Ishikawa (cell line): ENCODE measurements at regions not wholly inside any gene's neighbourhood (a gene's known extent, or its start where the extent isn't known, plus 50 kb on each side); places are given as distances from the start of the nearest gene placed in this dataset.

ENCODE experiments used
- CEBPB ChIP-seq: IDR thresholded peaks from 2 replicates; pipeline ENCODE4 v1.6.1; 2012
- CREB1 ChIP-seq: IDR thresholded peaks from 2 replicates; pipeline ENCODE4 v1.6.1; 2012; ENCODE audit warnings: low read depth
- EGR1 ChIP-seq: IDR thresholded peaks from 2 replicates; pipeline ENCODE4 v1.6.1; 2012
- EP300 ChIP-seq: IDR thresholded peaks from 2 replicates; pipeline ENCODE4 v1.6.1; 2012; ENCODE audit warnings: borderline replicate concordance
- FOXM1 ChIP-seq: IDR thresholded peaks from 2 replicates; pipeline ENCODE4 v1.6.1; 2012; ENCODE audit warnings: low read depth, borderline replicate concordance
- NFIC ChIP-seq: IDR thresholded peaks from 2 replicates; pipeline ENCODE4 v1.6.1; 2012
- RAD21 ChIP-seq: IDR thresholded peaks from 2 replicates; pipeline ENCODE4 v1.6.1; 2012; ENCODE audit warnings: low read depth
- TAF1 ChIP-seq: IDR thresholded peaks from 2 replicates; pipeline ENCODE4 v1.6.1; 2012; ENCODE audit warnings: low read depth, mild to moderate bottlenecking
- TCF12 ChIP-seq: IDR thresholded peaks from 2 replicates; pipeline ENCODE4 v1.6.1; 2012; ENCODE audit warnings: low read depth
- TEAD4 ChIP-seq: IDR thresholded peaks from 2 replicates; pipeline ENCODE4 v1.6.1; 2012
- YY1 ChIP-seq: IDR thresholded peaks from 2 replicates; pipeline ENCODE4 v1.6.1; 2012; ENCODE audit warnings: low read depth
- ZBTB7A ChIP-seq: IDR thresholded peaks from 2 replicates; pipeline ENCODE4 v1.6.1; 2012; ENCODE audit warnings: low read depth
- TF ChIP-seq, protein P1 (sequence below): IDR thresholded peaks from 2 replicates; pipeline ENCODE4 v1.6.1; 2012
- TF ChIP-seq, protein P2 (sequence below): IDR thresholded peaks from 2 replicates; pipeline ENCODE4 v1.6.1; 2012
- TF ChIP-seq, protein P3 (sequence below): IDR thresholded peaks from 2 replicates; pipeline ENCODE4 v1.6.1; 2012; ENCODE audit warnings: low read depth, mild to moderate bottlenecking

DNA sequence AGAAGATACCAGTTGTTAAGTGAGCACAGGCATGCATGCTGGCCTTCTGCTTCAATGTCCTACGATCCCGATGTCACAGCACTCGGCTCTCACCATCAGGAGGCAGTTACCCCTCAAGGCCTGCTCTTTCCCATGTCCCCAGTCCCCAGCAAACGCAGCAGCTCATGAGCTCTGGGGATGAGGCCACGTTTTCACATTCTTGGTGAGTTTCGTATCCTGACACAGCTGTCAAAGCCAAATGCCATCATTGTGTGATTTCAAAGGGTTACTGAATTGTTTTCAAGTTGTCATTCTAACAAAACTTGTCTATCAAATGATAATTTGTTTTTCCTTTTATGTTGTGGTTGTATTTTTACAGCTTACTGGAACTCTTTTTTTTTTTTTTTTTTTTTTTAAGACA lies 226.9 kb upstream of the KCNG1 start:
- TF ChIP-seq FOXM1 (no peak), EP300 (no peak), EGR1 (no peak), TAF1 (no peak), NFIC (no peak), TCF12 (no peak), ZBTB7A (no peak), YY1 (no peak), CEBPB (no peak), RAD21 (no peak), CREB1 (no peak), TEAD4 (no peak)
- TF ChIP-seq, protein P1, sequence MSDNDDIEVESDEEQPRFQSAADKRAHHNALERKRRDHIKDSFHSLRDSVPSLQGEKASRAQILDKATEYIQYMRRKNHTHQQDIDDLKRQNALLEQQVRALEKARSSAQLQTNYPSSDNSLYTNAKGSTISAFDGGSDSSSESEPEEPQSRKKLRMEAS = no peak
- TF ChIP-seq, protein P2, sequence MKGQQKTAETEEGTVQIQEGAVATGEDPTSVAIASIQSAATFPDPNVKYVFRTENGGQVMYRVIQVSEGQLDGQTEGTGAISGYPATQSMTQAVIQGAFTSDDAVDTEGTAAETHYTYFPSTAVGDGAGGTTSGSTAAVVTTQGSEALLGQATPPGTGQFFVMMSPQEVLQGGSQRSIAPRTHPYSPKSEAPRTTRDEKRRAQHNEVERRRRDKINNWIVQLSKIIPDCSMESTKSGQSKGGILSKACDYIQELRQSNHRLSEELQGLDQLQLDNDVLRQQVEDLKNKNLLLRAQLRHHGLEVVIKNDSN = no peak
- TF ChIP-seq, protein P3, sequence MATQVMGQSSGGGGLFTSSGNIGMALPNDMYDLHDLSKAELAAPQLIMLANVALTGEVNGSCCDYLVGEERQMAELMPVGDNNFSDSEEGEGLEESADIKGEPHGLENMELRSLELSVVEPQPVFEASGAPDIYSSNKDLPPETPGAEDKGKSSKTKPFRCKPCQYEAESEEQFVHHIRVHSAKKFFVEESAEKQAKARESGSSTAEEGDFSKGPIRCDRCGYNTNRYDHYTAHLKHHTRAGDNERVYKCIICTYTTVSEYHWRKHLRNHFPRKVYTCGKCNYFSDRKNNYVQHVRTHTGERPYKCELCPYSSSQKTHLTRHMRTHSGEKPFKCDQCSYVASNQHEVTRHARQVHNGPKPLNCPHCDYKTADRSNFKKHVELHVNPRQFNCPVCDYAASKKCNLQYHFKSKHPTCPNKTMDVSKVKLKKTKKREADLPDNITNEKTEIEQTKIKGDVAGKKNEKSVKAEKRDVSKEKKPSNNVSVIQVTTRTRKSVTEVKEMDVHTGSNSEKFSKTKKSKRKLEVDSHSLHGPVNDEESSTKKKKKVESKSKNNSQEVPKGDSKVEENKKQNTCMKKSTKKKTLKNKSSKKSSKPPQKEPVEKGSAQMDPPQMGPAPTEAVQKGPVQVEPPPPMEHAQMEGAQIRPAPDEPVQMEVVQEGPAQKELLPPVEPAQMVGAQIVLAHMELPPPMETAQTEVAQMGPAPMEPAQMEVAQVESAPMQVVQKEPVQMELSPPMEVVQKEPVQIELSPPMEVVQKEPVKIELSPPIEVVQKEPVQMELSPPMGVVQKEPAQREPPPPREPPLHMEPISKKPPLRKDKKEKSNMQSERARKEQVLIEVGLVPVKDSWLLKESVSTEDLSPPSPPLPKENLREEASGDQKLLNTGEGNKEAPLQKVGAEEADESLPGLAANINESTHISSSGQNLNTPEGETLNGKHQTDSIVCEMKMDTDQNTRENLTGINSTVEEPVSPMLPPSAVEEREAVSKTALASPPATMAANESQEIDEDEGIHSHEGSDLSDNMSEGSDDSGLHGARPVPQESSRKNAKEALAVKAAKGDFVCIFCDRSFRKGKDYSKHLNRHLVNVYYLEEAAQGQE = no peak

DNA sequence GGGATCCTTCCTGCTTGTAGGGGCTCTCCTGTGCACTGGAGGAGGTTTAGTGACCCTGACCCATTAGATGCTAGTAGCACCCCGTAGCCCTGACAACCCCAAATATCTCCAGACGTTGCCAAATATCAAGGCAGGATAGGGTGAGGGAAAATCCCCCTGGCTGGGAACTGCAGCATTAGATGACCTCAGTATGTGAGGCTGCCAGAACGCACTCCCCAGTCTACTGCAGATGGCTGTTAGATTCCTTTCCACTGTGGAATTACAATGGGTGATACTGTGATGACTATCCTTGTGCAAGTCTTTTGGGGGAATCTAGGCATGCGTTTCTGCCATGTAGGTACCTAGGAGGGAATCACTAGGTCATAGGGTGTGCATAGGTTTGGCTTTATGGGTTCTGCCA lies 226.3 kb upstream of the KCNG1 start:
- TF ChIP-seq NFIC (no peak), TAF1 (no peak), EP300 (no peak), RAD21 (no peak), TCF12 (no peak), TEAD4 (no peak), YY1 (no peak), ZBTB7A (no peak), CEBPB (no peak), EGR1 (no peak), CREB1 (no peak), FOXM1 (no peak)
- TF ChIP-seq, protein P2 = no peak
- TF ChIP-seq, protein P1 = no peak
- TF ChIP-seq, protein P3 = no peak

DNA sequence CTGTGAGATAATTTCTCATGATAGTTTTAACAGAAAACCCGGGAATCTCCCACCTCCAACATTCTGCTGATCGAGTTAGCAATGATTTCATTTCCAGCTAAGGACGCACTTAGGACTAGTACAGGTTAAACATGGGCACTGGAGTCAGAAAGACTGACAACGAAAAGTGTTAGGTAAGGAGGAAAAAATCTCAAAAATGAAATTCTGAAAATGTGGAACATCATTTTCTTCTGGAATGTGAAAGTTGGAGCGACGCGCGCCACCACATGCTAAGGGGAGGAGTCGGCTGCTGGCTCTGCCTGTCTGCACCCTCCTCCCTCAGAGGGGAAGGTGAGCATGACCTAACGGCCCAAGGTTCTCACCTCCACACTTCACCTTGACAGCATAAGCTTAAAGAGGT lies 221.6 kb upstream of the KCNG1 start:
- TF ChIP-seq ZBTB7A (no peak), TEAD4 (no peak), CEBPB (no peak), TAF1 (no peak), CREB1 (no peak), FOXM1 (no peak), EGR1 (no peak), EP300 (no peak)
- TF ChIP-seq, protein P1 = no peak
- TF ChIP-seq, protein P2 = no peak

DNA sequence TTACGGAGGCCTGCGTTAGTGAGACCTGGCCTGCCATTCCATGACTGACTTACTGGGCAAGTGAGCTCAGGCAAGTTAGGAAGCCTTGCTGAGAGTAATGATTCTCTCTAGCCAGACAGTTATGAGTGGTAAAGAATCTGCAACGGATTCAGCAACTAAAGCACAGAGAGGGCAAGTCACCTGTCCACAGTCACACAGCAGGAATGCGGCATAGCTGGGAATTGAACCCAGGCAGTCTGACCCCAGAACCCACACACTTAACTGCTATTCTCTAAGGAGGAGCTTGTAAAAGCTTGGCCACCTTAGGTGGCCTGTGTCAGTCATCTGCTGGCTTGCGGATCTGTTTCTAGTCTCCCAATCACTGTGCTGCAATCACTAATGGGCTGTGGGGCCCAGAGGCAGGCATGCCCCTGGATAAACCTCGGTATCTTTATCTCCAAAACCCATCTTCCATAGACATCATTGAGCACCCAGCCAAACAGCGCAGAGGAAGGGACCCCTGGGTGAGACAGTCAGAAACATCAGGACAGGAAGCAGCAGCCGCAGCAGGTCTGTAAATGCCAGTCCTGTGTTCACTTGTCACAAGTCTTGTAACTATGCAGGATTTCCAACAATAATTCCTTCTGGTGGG lies 215.9 kb upstream of the KCNG1 start:
- TF ChIP-seq TEAD4 (no peak), YY1 (no peak), CEBPB (no peak), CREB1 (no peak), FOXM1 (no peak), EGR1 (no peak), RAD21 (no peak), TCF12 (no peak), TAF1 (no peak), EP300 (no peak)
- TF ChIP-seq, protein P3 = no peak
- TF ChIP-seq, protein P2 = no peak
